GM23338 (cell line): ENCODE measurements at regions not wholly inside any gene's neighbourhood (a gene's known extent, or its start where the extent isn't known, plus 50 kb on each side); places are given as distances from the start of the nearest gene placed in this dataset.
"Not testable (repeated sequence)": the region's sequence is repeated elsewhere in the genome, so short reads cannot be mapped to it uniquely, and the experiment has no call there.

ENCODE experiments used
- ATAC-seq: fragments of 200-7000 bp; cut with Tn5 transposase; 3 replicates; pipeline ENCODE4 v1.9.1; 2020
- DNase-seq: peaks from one replicate; pipeline ENCODE4 v3.0.0-alpha.2; 2015; ENCODE audit warnings: low spot score
- H2AFZ ChIP-seq: fragments of 200-600 bp; sonication (generic); 2 replicates; pipeline ENCODE4 v1.8.0; 2016; ENCODE audit warnings: antibody characterized with exemption, mild to moderate bottlenecking, moderate library complexity
- H3F3A ChIP-seq: fragments of 200-600 bp; sonication (generic); replicated peaks from 2 replicates; pipeline ENCODE4 v1.8.0; 2017; ENCODE audit warnings: antibody characterized with exemption, mixed run types, low read depth
- H3K27ac ChIP-seq: fragments of 200-600 bp; sonication (generic); 2 replicates; pipeline ENCODE4 v1.6.1; 2016; ENCODE audit warnings: low read depth
- H3K27me3 ChIP-seq: fragments of 200-600 bp; sonication (generic); 2 replicates; pipeline ENCODE4 v1.8.0; 2016; ENCODE audit warnings: mild to moderate bottlenecking, mixed run types, moderate library complexity; ENCODE audit not compliant: insufficient read depth
- H3K36me3 ChIP-seq: fragments of 200-600 bp; sonication (generic); 2 replicates; pipeline ENCODE4 v1.8.0; 2016; ENCODE audit warnings: mild to moderate bottlenecking; ENCODE audit not compliant: insufficient read depth
- H3K4me1 ChIP-seq: fragments of 200-600 bp; sonication (generic); 2 replicates; pipeline ENCODE4 v1.8.0; 2016; ENCODE audit warnings: mild to moderate bottlenecking, moderate library complexity; ENCODE audit not compliant: insufficient read depth
- H3K4me2 ChIP-seq: fragments of 200-600 bp; sonication (generic); 2 replicates; pipeline ENCODE4 v1.7.1; 2017; ENCODE audit warnings: mixed run types
- H3K4me3 ChIP-seq: fragments of 200-600 bp; sonication (generic); 2 replicates; pipeline ENCODE4 v1.6.1; 2016; ENCODE audit warnings: mixed run types
- H3K79me2 ChIP-seq: fragments of 200-600 bp; sonication (generic); replicated peaks from 2 replicates; pipeline ENCODE4 v1.8.0; 2017; ENCODE audit warnings: mild to moderate bottlenecking; ENCODE audit not compliant: insufficient read depth
- H3K9me2 ChIP-seq: fragments of 200-600 bp; sonication (generic); 2 replicates; pipeline ENCODE4 v1.8.0; 2017; ENCODE audit not compliant: insufficient read depth
- H4K20me1 ChIP-seq: fragments of 200-600 bp; sonication (generic); replicated peaks from 2 replicates; pipeline ENCODE4 v1.8.0; 2017; ENCODE audit warnings: mild to moderate bottlenecking; ENCODE audit not compliant: insufficient read depth
- H3K27ac Mint-ChIP-seq: 2 replicates; pipeline ENCODE4 v1.8.0; 2020; ENCODE audit warnings: inconsistent platforms, mild to moderate bottlenecking, moderate library complexity, mixed read lengths
- H3K27me3 Mint-ChIP-seq: 3 replicates; pipeline ENCODE4 v1.8.0; 2022; ENCODE audit warnings: low read depth, mild to moderate bottlenecking, moderate library complexity, mixed read lengths, inconsistent platforms; ENCODE audit not compliant: insufficient read depth, poor library complexity
- H3K36me3 Mint-ChIP-seq: 3 replicates; pipeline ENCODE4 v1.8.0; 2021; ENCODE audit warnings: low read depth, mild to moderate bottlenecking, inconsistent platforms, moderate library complexity, mixed read lengths
- H3K4me1 Mint-ChIP-seq: 3 replicates; pipeline ENCODE4 v1.8.0; 2020; ENCODE audit warnings: mild to moderate bottlenecking, inconsistent platforms, mixed read lengths
- H3K4me3 Mint-ChIP-seq: 3 replicates; pipeline ENCODE4 v1.8.0; 2021; ENCODE audit warnings: moderate library complexity, mild to moderate bottlenecking, inconsistent platforms, mixed read lengths
- H3K9me3 Mint-ChIP-seq: 3 replicates; pipeline ENCODE4 v1.8.0; 2020; ENCODE audit warnings: moderate library complexity, mild to moderate bottlenecking, inconsistent platforms, mixed read lengths
- CREB1 ChIP-seq: fragments of 250-450 bp; sonication (Bioruptor Pico); IDR thresholded peaks from 2 replicates; pipeline ENCODE4 v1.5.0; 2020; ENCODE audit warnings: low read depth, mild to moderate bottlenecking, moderate library complexity
- CTCF ChIP-seq, 2 experiments: fragments of 200-600 bp in 1 of 2; sonication (generic) in 1 of 2; conservative IDR thresholded peaks; 2 replicates each; pipeline versions ENCODE4 v1.5.1 to v1.6.1; 2016 to 2017; ENCODE audit warnings: antibody characterized with exemption in 2 of 2, low read depth in 2 of 2, mild to moderate bottlenecking in 2 of 2, moderate library complexity in 1 of 2
- EZH2 ChIP-seq: fragments of 200-600 bp; sonication (generic); IDR thresholded peaks from one replicate; pipeline ENCODE4 v1.8.0; 2017; ENCODE audit warnings: antibody characterized with exemption, mild to moderate bottlenecking, low read depth; ENCODE audit not compliant: unreplicated experiment
- POLR2AphosphoS5 ChIP-seq: IDR thresholded peaks from 2 replicates; pipeline ENCODE4 v1.6.1; 2016; ENCODE audit warnings: antibody characterized with exemption, low read depth
- REST ChIP-seq: IDR thresholded peaks from one replicate; pipeline ENCODE4 v1.6.1; 2018; ENCODE audit warnings: antibody characterized with exemption; ENCODE audit not compliant: unreplicated experiment

GRCh38 chr12:114152066-114152465 lies 185.9 kb upstream of the RBM19 start:
- H3K27ac ChIP-seq, result no peak overlapping the region
- no peak for ATAC-seq
- H3K36me3 ChIP-seq, result no peaks in the 10 kb centered on the region

GRCh38 chr12:114150584-114150983 lies 184.5 kb upstream of the RBM19 start:
- not testable (repeated sequence) for DNase-seq, H3F3A ChIP-seq, H2AFZ ChIP-seq, H3K27me3 Mint-ChIP-seq, H3K79me2 ChIP-seq, H3K27ac ChIP-seq, H4K20me1 ChIP-seq, H3K36me3 ChIP-seq, H3K27ac Mint-ChIP-seq, H3K27me3 ChIP-seq, H3K4me1 Mint-ChIP-seq, H3K4me3 ChIP-seq, H3K4me1 ChIP-seq, H3K36me3 Mint-ChIP-seq, H3K9me2 ChIP-seq, H3K9me3 Mint-ChIP-seq, ATAC-seq, H3K4me2 ChIP-seq, H3K4me3 Mint-ChIP-seq

More at GRCh38 chr12:114152066-114152465, 185.9 kb upstream of the RBM19 start:
- Histone ChIP-seq H3K4me3 (no peak overlapping the region), H3K4me2 (no peak overlapping the region), H3K9me2 (no peaks in the 10 kb centered on the region), H3F3A (no peaks in the 10 kb centered on the region), H2AFZ (no peak overlapping the region), H4K20me1 (no peaks in the 10 kb centered on the region; the same call in 1 of the 2 replicates), H3K27me3 (no peaks in the 10 kb centered on the region), H3K79me2 (no peaks in the 10 kb centered on the region), H3K4me1 (no peaks in the 10 kb centered on the region)
- H3K4me1 Mint-ChIP-seq, result no peaks in the 10 kb centered on the region
- TF ChIP-seq CREB1, result no peak
- TF ChIP-seq POLR2AphosphoS5, result no peak
- no peak overlapping the region for H3K4me3 Mint-ChIP-seq
- DNase-seq, result no peak
- H3K9me3 Mint-ChIP-seq, result no peaks in the 10 kb centered on the region
- no peaks in the 10 kb centered on the region for H3K36me3 Mint-ChIP-seq
- no peak overlapping the region for H3K27ac Mint-ChIP-seq
- no peaks in the 10 kb centered on the region for H3K27me3 Mint-ChIP-seq

- H3K4me3 Mint-ChIP-seq, result no peak overlapping the region
- H3K27me3 ChIP-seq, result no peaks in the 10 kb centered on the region
- H3K36me3 Mint-ChIP-seq, result no peaks in the 10 kb centered on the region
- DNase-seq (peak; percentile 22), ATAC-seq (peak; percentile 49)
- no peaks in the 10 kb centered on the region for H3K36me3 ChIP-seq
- no peaks in the 10 kb centered on the region for H4K20me1 ChIP-seq
- no peaks in the 10 kb centered on the region for H3K79me2 ChIP-seq
- no peak overlapping the region for H3K4me2 ChIP-seq
- no peak overlapping the region for H3K4me3 ChIP-seq
- H3K4me1 ChIP-seq, result no peaks in the 10 kb centered on the region
- H2AFZ ChIP-seq, result no peak overlapping the region
- H3K27ac Mint-ChIP-seq, result no peak overlapping the region
- H3K4me1 Mint-ChIP-seq, result no peaks in the 10 kb centered on the region
- H3F3A ChIP-seq, result no peaks in the 10 kb centered on the region
- peaks cover 5% of the 10 kb centered on the region for H3K27me3 Mint-ChIP-seq
- H3K27ac ChIP-seq, result no peak overlapping the region
- peaks cover 13% of the 10 kb centered on the region; the same call in 1 of the 2 replicates for H3K9me2 ChIP-seq
- H3K9me3 Mint-ChIP-seq, result no peaks in the 10 kb centered on the region
- TF ChIP-seq REST (no peak), CREB1 (no peak), EZH2 (no peak), CTCF (conservative IDR thresholded peaks at IDR 0.05; ENCODE audit: low read depth in 2 of 2) (no peak)
These were observed 175.9 kb upstream of the RBM19 start for GRCh38 chr12:114141921-114142564.
